Ishikawa (cell line): ENCODE measurements at regions not wholly inside any gene's neighbourhood (a gene's known extent, or its start where the extent isn't known, plus 50 kb on each side); places are given as distances from the start of the nearest gene placed in this dataset.

Experiments used
- CEBPB ChIP-seq: IDR thresholded peaks from 2 replicates; pipeline ENCODE4 v1.6.1; 2012
- CREB1 ChIP-seq: IDR thresholded peaks from 2 replicates; pipeline ENCODE4 v1.6.1; 2012; ENCODE audit warnings: low read depth
- EGR1 ChIP-seq: IDR thresholded peaks from 2 replicates; pipeline ENCODE4 v1.6.1; 2012
- EP300 ChIP-seq: IDR thresholded peaks from 2 replicates; pipeline ENCODE4 v1.6.1; 2012; ENCODE audit warnings: borderline replicate concordance
- FOXM1 ChIP-seq: IDR thresholded peaks from 2 replicates; pipeline ENCODE4 v1.6.1; 2012; ENCODE audit warnings: low read depth, borderline replicate concordance
- MAX ChIP-seq: IDR thresholded peaks from 2 replicates; pipeline ENCODE4 v1.6.1; 2012
- NFIC ChIP-seq: IDR thresholded peaks from 2 replicates; pipeline ENCODE4 v1.6.1; 2012
- RAD21 ChIP-seq: IDR thresholded peaks from 2 replicates; pipeline ENCODE4 v1.6.1; 2012; ENCODE audit warnings: low read depth
- REST ChIP-seq: IDR thresholded peaks from 2 replicates; pipeline ENCODE4 v1.6.1; 2012; ENCODE audit warnings: low read depth, mild to moderate bottlenecking
- TAF1 ChIP-seq: IDR thresholded peaks from 2 replicates; pipeline ENCODE4 v1.6.1; 2012; ENCODE audit warnings: low read depth, mild to moderate bottlenecking
- TCF12 ChIP-seq: IDR thresholded peaks from 2 replicates; pipeline ENCODE4 v1.6.1; 2012; ENCODE audit warnings: low read depth
- TEAD4 ChIP-seq: IDR thresholded peaks from 2 replicates; pipeline ENCODE4 v1.6.1; 2012
- YY1 ChIP-seq: IDR thresholded peaks from 2 replicates; pipeline ENCODE4 v1.6.1; 2012; ENCODE audit warnings: low read depth
- ZBTB7A ChIP-seq: IDR thresholded peaks from 2 replicates; pipeline ENCODE4 v1.6.1; 2012; ENCODE audit warnings: low read depth
- TF ChIP-seq, protein P1 (sequence below): IDR thresholded peaks from 2 replicates; pipeline ENCODE4 v1.6.1; 2012

DNA sequence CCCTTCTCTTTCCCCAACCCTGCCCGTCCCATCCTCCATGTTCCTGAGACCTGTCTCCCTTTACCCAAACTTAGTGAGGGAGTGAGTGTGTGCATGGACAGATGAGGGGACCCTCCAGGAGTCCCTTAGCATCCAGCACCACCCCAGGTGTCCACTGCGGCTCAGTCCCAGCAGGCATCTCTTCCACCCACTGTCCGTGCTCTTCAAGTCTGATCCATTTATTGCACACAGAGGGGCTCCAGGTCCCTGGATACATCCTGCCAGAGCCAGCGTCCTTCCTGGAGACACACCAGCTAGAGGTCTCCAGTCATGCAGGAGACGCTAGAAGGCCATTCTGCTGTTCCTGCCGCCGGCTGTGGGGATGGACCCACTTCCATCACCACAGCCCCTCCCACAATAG, 239.2 kb downstream of the ADGRD1 start:
- TF ChIP-seq TEAD4 (no peak), CREB1 (no peak), EP300 (no peak), EGR1 (no peak), TCF12 (no peak), REST (no peak), ZBTB7A (no peak)

GRCh38 chr12:131194166-131194565, 240.5 kb downstream of the ADGRD1 start:
- no peak for TF ChIP-seq YY1
- TF ChIP-seq, protein P1, sequence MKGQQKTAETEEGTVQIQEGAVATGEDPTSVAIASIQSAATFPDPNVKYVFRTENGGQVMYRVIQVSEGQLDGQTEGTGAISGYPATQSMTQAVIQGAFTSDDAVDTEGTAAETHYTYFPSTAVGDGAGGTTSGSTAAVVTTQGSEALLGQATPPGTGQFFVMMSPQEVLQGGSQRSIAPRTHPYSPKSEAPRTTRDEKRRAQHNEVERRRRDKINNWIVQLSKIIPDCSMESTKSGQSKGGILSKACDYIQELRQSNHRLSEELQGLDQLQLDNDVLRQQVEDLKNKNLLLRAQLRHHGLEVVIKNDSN: peak; percentile 89

DNA sequence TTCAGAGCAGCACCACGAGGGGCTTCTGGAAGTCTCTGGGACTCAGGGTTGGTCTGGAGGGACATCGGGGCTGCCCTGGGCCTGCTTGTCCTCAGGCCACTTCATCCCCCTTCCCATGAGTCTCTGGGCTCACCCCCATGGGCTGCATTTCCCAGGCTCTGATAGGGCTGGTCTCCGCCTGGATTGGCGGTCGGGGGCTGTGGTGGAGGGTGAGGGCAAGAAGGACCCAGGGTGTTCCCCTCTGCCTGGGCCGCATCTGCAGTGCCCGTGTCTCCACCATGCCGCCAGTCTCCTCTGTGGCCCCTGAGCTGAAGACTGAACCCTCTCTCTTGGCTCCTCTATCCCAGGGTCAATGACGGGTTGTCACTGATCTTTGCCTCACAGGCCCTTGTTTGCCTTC, 242.1 kb downstream of the ADGRD1 start:
- TF ChIP-seq TAF1: no peak
- TF ChIP-seq EP300: no peak
- no peak for TF ChIP-seq RAD21
- TF ChIP-seq REST: no peak
- no peak for TF ChIP-seq TCF12
- no peak for TF ChIP-seq YY1
- TF ChIP-seq CREB1: no peak
- TF ChIP-seq EGR1: no peak
- no peak for TF ChIP-seq ZBTB7A
- TF ChIP-seq, protein P1: no peak
- no peak for TF ChIP-seq MAX
- TF ChIP-seq TEAD4: no peak
- TF ChIP-seq NFIC: no peak
- no peak for TF ChIP-seq FOXM1

GRCh38 chr12:131196220-131196619, 242.5 kb downstream of the ADGRD1 start:
- TF ChIP-seq FOXM1: no peak
- TF ChIP-seq CREB1: no peak
- no peak for TF ChIP-seq EGR1
- no peak for TF ChIP-seq NFIC
- no peak for TF ChIP-seq REST
- no peak for TF ChIP-seq TAF1
- no peak for TF ChIP-seq TCF12
- TF ChIP-seq, protein P1: no peak
- TF ChIP-seq ZBTB7A: no peak
- TF ChIP-seq RAD21: no peak
- TF ChIP-seq CEBPB: no peak
- TF ChIP-seq MAX: no peak
- no peak for TF ChIP-seq TEAD4
- no peak for TF ChIP-seq EP300
- no peak for TF ChIP-seq YY1

- TF ChIP-seq YY1 (no peak), REST (no peak), EP300 (no peak), CEBPB (no peak), RAD21 (no peak), NFIC (no peak), TCF12 (no peak), EGR1 (no peak), TEAD4 (no peak), MAX (no peak), CREB1 (no peak), FOXM1 (no peak), TAF1 (no peak), ZBTB7A (no peak)
- TF ChIP-seq, protein P1: no peak
These were observed 243.8 kb downstream of the ADGRD1 start for GRCh38 chr12:131197490-131197889.
